Stomach (tissue), 8 donors: ENCODE measurements at regions not wholly inside any gene's neighbourhood (a gene's known extent, or its start where the extent isn't known, plus 50 kb on each side); places are given as distances from the start of the nearest gene placed in this dataset.

Experiments used
- DNase-seq, 2 donors: peaks; one replicate each; pipeline versions ENCODE4 v3.0.0 to v3.0.0-alpha.2; 2013 to 2019
- H3K27ac ChIP-seq, 5 donors: fragments of 200-600 bp in 4 of 5; sonication (generic) in 4 of 5; one replicate each; pipeline ENCODE4 v1.5.1; 2013 to 2019; ENCODE audit warnings: mild to moderate bottlenecking in 1 of 5, moderate library complexity in 1 of 5
- H3K27me3 ChIP-seq, 3 donors: fragments of 200-600 bp; sonication (generic); one replicate each; pipeline ENCODE4 v1.5.1; 2017 to 2019; ENCODE audit warnings: mixed run types in 1 of 3
- H3K36me3 ChIP-seq, 4 donors: fragments of 200-600 bp; sonication (generic); 1 replicate in 3 of 4; 2 replicates in 1 of 4; pipeline ENCODE4 v1.5.1; 2016 to 2019
- H3K4me1 ChIP-seq, 4 donors: fragments of 200-600 bp; sonication (generic); one replicate each; pipeline ENCODE4 v1.5.1; 2016 to 2019
- H3K4me3 ChIP-seq, 4 donors: fragments of 200-600 bp; sonication (generic) in 3 of 4; one replicate each; pipeline ENCODE4 v1.5.1; 2016 to 2019; ENCODE audit warnings: mild to moderate bottlenecking in 1 of 4
- H3K9me3 ChIP-seq, 4 donors: fragments of 200-600 bp; sonication (generic); one replicate each; pipeline ENCODE4 v1.5.1; 2016 to 2019
- EP300 ChIP-seq: sonication (generic); formaldehyde crosslinking; IDR thresholded peaks from one replicate; pipeline ENCODE4 v1.6.1; 2017; ENCODE audit warnings: antibody characterized with exemption
- POLR2A ChIP-seq, 4 donors: fragments of 450-650 bp; IDR thresholded peaks; one replicate each; pipeline ENCODE4 v1.6.1; 2016; ENCODE audit warnings: antibody characterized with exemption in 4 of 4, control low read depth in 2 of 4, mild to moderate bottlenecking in 1 of 4, moderate library complexity in 1 of 4
- POLR2AphosphoS5 ChIP-seq, 3 donors: sonication (generic); formaldehyde crosslinking; IDR thresholded peaks; one replicate each; pipeline ENCODE4 v1.6.1; 2016; ENCODE audit warnings: antibody characterized with exemption in 3 of 3
- WGBS, 5 donors: extraction: QIAGEN DNeasy Blood & Tissue Kit in 3 of 5; methylation state at CpG; one replicate each; pipeline versions ENCODE4 v1.1.5 to v1.1.7; 2013 to 2018; 5-methylcytosine and 5-hydroxymethylcytosine counted together
- intact Hi-C: fragments of 100-400 bp; cut with DNase I; formaldehyde crosslinking; loops from one replicate; pipeline ENCODE4 v1.15.1; 2023; ENCODE audit warnings: low total_unique reads
- TF ChIP-seq, protein P1 (sequence below), 7 experiments: fragments of 450-650 bp in 4 of 7; fragments of 200-600 bp in 3 of 7; sonication (generic) in 3 of 7; IDR thresholded peaks; one replicate each; pipeline ENCODE4 v1.5.1; 2016 to 2019; ENCODE audit warnings: antibody characterized with exemption in 7 of 7, control low read depth in 2 of 7, mild to moderate bottlenecking in 1 of 7
- donor health status: healthy with polysubstance abuse.
- donor health status: Bipolar disorder and iron deficiency.
- donor health status: healthy.

DNA sequence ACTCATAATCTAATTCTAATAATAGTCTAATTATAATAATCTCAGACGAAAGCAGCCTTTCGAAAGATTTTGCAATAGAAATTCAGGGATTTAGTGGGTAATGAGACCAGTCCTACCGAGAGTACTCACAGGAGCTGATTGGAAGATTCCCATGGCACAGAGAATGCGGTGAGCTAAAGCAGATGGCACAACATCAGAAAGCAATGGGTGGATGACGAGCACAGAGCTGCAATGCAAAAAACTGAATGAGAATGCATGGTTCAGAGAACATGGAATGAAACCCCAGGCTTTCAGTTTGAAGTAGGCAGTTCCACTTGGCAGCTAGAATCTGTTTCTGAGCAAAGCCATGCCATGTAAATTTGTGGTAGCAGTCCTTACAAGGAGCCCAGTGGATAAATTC is 78.2 kb upstream of the SPINK5 start:
- Histone ChIP-seq H3K27ac (no peak overlapping the region), H3K9me3 (no peaks in the 10 kb centered on the region), H3K4me3 (no peak overlapping the region), H3K36me3 (no peaks in the 10 kb centered on the region), H3K27me3 (no peaks in the 10 kb centered on the region), H3K4me1 (no peaks in the 10 kb centered on the region)
- intact Hi-C loops: no loop called here
- TF ChIP-seq EP300 (no peak), POLR2AphosphoS5 (IDR thresholded peaks at IDR 0.05) (no peak), POLR2A (IDR thresholded peaks at IDR 0.05) (no peak)
- TF ChIP-seq, protein P1, sequence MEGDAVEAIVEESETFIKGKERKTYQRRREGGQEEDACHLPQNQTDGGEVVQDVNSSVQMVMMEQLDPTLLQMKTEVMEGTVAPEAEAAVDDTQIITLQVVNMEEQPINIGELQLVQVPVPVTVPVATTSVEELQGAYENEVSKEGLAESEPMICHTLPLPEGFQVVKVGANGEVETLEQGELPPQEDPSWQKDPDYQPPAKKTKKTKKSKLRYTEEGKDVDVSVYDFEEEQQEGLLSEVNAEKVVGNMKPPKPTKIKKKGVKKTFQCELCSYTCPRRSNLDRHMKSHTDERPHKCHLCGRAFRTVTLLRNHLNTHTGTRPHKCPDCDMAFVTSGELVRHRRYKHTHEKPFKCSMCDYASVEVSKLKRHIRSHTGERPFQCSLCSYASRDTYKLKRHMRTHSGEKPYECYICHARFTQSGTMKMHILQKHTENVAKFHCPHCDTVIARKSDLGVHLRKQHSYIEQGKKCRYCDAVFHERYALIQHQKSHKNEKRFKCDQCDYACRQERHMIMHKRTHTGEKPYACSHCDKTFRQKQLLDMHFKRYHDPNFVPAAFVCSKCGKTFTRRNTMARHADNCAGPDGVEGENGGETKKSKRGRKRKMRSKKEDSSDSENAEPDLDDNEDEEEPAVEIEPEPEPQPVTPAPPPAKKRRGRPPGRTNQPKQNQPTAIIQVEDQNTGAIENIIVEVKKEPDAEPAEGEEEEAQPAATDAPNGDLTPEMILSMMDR (IDR thresholded peaks at IDR 0.05): no peak
- WGBS, 5 donors: 79 to 91% (median 88%) methylated on average over 5 of the region's 5 CpGs
- no peak for DNase-seq

DNA sequence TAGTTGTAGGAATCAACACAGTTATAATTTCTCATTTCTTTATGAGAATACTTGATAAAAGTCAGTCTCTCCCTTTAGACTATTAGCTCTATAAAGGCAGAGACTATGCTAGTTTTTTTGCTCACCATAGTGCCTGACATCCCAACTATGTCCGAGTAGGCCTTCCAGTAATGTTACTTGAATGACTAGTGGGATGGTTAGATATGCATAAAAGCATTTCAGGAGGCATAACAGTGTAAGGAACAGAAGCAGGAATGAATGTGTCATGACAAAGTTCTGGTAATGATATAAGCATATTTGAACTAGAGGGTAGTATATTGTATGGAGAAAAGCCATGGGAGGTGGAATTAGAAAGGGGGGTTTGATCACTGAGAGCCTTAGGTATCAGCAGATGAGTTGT is 77.4 kb upstream of the C5orf46 start:
- WGBS, 5 donors: 86 to 96% (median 89%) methylated on average over 1 of the region's 1 CpG

DNA sequence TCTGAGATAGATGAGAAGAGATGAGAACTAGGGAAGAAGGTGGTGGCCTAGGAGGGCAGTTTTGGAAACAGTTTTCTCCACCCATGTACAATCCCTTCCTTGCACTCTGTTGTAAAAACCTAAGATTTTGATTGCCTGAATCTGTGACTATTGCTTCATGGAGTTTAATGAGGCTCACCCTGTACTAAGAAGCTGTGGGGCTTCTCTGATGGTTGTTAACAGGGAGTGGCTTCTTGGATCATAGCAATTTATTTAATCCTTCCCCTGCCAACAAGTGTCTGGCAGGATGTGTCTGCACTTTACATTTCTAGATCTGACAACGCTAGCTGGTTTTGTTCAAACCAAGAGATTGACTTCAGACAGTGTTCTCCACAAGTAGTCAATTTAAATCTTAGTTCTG is 74.7 kb upstream of the C5orf46 start:
- intact Hi-C loops: no loop called here
- WGBS, 5 donors: 55 to 89% (median 81%) methylated on average over 1 of the region's 1 CpG
- Histone ChIP-seq H3K4me3 (no peak overlapping the region), H3K36me3 (no peaks in the 10 kb centered on the region), H3K27me3 (no peaks in the 10 kb centered on the region), H3K9me3 (peaks cover 0 to 3% (median 2%) of the 10 kb centered on the region in 4 donors), H3K4me1 (no peaks in the 10 kb centered on the region), H3K27ac (no peak overlapping the region)
- TF ChIP-seq POLR2A (IDR thresholded peaks at IDR 0.05) (no peak), EP300 (no peak), POLR2AphosphoS5 (IDR thresholded peaks at IDR 0.05) (no peak)
- TF ChIP-seq, protein P1 (IDR thresholded peaks at IDR 0.05): no peak
- no peak for DNase-seq

More for the DNA sequence above, 77.4 kb upstream of the C5orf46 start:
- no peaks in the 10 kb centered on the region for H3K4me1 ChIP-seq
- intact Hi-C loops: no loop called here
- TF ChIP-seq, protein P1 (IDR thresholded peaks at IDR 0.05): no peak
- TF ChIP-seq POLR2AphosphoS5 (IDR thresholded peaks at IDR 0.05) (no peak), EP300 (no peak), POLR2A (IDR thresholded peaks at IDR 0.05) (no peak)
- no peak overlapping the region for H3K4me3 ChIP-seq
- no peak for DNase-seq
- no peaks in the 10 kb centered on the region for H3K27me3 ChIP-seq
- no peaks in the 10 kb centered on the region for H3K9me3 ChIP-seq
- no peaks in the 10 kb centered on the region for H3K36me3 ChIP-seq
- H3K27ac ChIP-seq: no peak overlapping the region

DNA sequence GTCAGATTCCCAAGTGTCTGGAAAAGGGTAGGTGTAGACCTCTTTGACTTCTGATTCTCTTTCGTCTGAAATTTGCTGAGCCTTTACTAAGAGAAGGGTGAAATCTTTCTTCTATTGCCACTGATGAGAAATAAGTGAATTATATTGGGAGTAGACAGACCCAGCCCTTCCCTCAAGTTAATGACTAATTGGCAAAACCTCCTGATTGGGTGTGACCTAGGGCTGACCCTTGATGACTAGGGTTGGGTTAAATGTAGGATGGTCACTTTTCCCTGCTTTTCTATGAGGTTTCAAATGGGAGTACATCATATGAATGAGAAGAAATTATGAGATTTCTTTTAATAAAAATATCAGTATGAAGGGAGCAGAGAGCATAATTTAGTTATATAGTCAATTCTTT is 73.4 kb upstream of the C5orf46 start:
- Histone ChIP-seq H3K9me3 (peaks cover 0 to 3% (median 2%) of the 10 kb centered on the region in 4 donors), H3K4me1 (no peaks in the 10 kb centered on the region), H3K27ac (no peak overlapping the region), H3K4me3 (no peak overlapping the region), H3K27me3 (no peaks in the 10 kb centered on the region), H3K36me3 (no peaks in the 10 kb centered on the region)
- intact Hi-C loops: no loop called here
- no peak for TF ChIP-seq POLR2AphosphoS5 (IDR thresholded peaks at IDR 0.05)
- no peak for TF ChIP-seq POLR2A (IDR thresholded peaks at IDR 0.05)
- TF ChIP-seq, protein P1 (IDR thresholded peaks at IDR 0.05): no peak
- no peak for TF ChIP-seq EP300
- no peak for DNase-seq
- WGBS, 5 donors: 94 to 100% (median 97%) methylated on average over 1 of the region's 1 CpG
